ENCODE measurements at regions not wholly inside any gene's neighbourhood (a gene's known extent, or its start where the extent isn't known, plus 50 kb on each side); places are given as distances from the start of the nearest gene placed in this dataset.

DNA sequence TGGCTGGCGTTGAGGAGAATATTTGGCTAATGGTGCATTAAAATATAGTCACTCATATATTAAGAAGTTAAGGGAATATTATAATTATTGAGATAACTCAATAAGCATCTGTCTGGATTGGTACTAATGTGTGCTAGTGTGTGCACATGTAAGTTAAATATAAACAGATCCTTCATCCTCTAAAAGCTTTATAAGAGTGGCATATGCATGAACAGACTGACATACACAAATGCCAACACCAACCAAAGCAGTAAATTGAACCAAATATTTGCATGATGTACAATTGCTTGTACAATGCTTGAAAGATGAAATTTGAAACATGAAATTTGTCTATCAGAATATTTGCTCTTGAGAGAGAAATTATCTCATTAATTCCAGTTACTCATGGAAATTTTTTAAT, 344.9 kb downstream of the ADGRL2 start:
- no peak for TF ChIP-seq NFIC (IDR thresholded peaks at IDR 0.05)

DNA sequence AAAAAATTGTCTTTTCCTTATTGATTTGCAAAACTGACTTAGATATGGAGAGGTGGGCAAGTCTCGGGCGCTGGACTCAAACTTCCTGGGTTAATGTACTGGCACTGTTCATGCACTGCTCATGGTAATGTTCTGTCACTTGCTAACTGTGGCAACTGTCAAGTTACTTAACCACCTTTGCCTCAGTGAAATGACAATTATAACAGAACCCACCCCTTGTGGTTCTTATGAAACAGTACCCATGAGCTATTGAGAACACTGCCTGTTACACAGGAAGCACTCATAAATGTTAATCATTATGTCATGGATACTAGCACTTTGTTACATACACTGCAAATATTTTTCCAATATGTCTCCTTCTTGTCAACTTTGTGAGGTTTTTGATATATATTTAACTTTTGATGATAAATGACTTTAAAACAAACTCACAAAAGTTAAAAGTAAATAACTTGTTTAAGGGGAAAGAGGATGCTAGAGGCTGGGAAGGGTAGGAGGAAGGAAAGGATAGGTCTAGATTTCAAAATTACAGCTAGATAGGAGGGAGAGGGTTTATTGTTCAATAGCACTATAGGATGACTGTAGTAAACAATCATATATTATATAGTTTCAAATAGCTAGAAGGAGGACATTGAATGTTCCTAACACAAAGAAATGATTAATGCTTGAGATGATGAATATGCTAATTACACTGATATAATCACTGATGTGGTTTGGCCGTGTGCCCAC, 342.5 kb downstream of the ADGRL2 start:
- TF ChIP-seq TCF12 (IDR thresholded peaks at IDR 0.05; ENCODE audit: low read depth) (no peak), EP300 (IDR thresholded peaks at IDR 0.05; ENCODE audit: borderline replicate concordance) (no peak), CREB1 (IDR thresholded peaks at IDR 0.05; ENCODE audit: low read depth) (no peak), EGR1 (IDR thresholded peaks at IDR 0.05) (no peak), RAD21 (IDR thresholded peaks at IDR 0.05; ENCODE audit: low read depth) (no peak), TEAD4 (IDR thresholded peaks at IDR 0.05) (no peak), YY1 (IDR thresholded peaks at IDR 0.05; ENCODE audit: low read depth) (no peak), TAF1 (IDR thresholded peaks at IDR 0.05; ENCODE audit: low read depth) (no peak), CEBPB (IDR thresholded peaks at IDR 0.05) (no peak), ZBTB7A (IDR thresholded peaks at IDR 0.05; ENCODE audit: low read depth) (no peak), NFIC (IDR thresholded peaks at IDR 0.05) (no peak), FOXM1 (IDR thresholded peaks at IDR 0.05; ENCODE audit: borderline replicate concordance, low read depth) (no peak)
- TF ChIP-seq, protein P1, sequence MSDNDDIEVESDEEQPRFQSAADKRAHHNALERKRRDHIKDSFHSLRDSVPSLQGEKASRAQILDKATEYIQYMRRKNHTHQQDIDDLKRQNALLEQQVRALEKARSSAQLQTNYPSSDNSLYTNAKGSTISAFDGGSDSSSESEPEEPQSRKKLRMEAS (IDR thresholded peaks at IDR 0.05), result no peak
- TF ChIP-seq, protein P2, sequence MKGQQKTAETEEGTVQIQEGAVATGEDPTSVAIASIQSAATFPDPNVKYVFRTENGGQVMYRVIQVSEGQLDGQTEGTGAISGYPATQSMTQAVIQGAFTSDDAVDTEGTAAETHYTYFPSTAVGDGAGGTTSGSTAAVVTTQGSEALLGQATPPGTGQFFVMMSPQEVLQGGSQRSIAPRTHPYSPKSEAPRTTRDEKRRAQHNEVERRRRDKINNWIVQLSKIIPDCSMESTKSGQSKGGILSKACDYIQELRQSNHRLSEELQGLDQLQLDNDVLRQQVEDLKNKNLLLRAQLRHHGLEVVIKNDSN (IDR thresholded peaks at IDR 0.05), result no peak
- TF ChIP-seq, protein P3, sequence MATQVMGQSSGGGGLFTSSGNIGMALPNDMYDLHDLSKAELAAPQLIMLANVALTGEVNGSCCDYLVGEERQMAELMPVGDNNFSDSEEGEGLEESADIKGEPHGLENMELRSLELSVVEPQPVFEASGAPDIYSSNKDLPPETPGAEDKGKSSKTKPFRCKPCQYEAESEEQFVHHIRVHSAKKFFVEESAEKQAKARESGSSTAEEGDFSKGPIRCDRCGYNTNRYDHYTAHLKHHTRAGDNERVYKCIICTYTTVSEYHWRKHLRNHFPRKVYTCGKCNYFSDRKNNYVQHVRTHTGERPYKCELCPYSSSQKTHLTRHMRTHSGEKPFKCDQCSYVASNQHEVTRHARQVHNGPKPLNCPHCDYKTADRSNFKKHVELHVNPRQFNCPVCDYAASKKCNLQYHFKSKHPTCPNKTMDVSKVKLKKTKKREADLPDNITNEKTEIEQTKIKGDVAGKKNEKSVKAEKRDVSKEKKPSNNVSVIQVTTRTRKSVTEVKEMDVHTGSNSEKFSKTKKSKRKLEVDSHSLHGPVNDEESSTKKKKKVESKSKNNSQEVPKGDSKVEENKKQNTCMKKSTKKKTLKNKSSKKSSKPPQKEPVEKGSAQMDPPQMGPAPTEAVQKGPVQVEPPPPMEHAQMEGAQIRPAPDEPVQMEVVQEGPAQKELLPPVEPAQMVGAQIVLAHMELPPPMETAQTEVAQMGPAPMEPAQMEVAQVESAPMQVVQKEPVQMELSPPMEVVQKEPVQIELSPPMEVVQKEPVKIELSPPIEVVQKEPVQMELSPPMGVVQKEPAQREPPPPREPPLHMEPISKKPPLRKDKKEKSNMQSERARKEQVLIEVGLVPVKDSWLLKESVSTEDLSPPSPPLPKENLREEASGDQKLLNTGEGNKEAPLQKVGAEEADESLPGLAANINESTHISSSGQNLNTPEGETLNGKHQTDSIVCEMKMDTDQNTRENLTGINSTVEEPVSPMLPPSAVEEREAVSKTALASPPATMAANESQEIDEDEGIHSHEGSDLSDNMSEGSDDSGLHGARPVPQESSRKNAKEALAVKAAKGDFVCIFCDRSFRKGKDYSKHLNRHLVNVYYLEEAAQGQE (IDR thresholded peaks at IDR 0.05; ENCODE audit: low read depth), result no peak

DNA sequence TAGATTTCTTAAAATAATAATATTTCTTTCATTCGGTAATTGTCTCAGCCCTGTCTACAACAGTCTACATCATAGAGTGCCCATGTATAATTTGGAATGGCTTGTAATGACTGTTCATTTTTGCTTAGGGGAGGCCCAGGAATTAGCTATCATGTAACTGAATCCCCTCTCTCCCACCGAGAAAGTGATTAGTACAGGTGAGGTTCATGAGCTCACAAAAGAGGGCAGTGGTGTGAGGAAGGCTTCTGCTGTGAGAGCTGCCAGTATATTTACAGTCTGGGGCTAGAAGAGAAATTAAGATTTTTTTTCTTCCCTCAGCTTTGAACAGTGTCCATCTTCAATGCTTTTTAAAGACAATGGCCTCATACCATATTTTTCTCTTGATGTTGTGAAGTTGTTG, 340.7 kb downstream of the ADGRL2 start:
- TF ChIP-seq NFIC (IDR thresholded peaks at IDR 0.05) (no peak), RAD21 (IDR thresholded peaks at IDR 0.05; ENCODE audit: low read depth) (no peak), EP300 (IDR thresholded peaks at IDR 0.05; ENCODE audit: borderline replicate concordance) (no peak), TEAD4 (IDR thresholded peaks at IDR 0.05) (no peak), TAF1 (IDR thresholded peaks at IDR 0.05; ENCODE audit: low read depth) (no peak), TCF12 (IDR thresholded peaks at IDR 0.05; ENCODE audit: low read depth) (no peak), CEBPB (IDR thresholded peaks at IDR 0.05) (no peak), FOXM1 (IDR thresholded peaks at IDR 0.05; ENCODE audit: borderline replicate concordance, low read depth) (no peak), EGR1 (IDR thresholded peaks at IDR 0.05) (no peak), YY1 (IDR thresholded peaks at IDR 0.05; ENCODE audit: low read depth) (no peak), CREB1 (IDR thresholded peaks at IDR 0.05; ENCODE audit: low read depth) (no peak), ZBTB7A (IDR thresholded peaks at IDR 0.05; ENCODE audit: low read depth) (no peak)
- TF ChIP-seq, protein P3 (IDR thresholded peaks at IDR 0.05; ENCODE audit: low read depth), result no peak
- TF ChIP-seq, protein P1 (IDR thresholded peaks at IDR 0.05), result no peak
- TF ChIP-seq, protein P2 (IDR thresholded peaks at IDR 0.05), result no peak

DNA sequence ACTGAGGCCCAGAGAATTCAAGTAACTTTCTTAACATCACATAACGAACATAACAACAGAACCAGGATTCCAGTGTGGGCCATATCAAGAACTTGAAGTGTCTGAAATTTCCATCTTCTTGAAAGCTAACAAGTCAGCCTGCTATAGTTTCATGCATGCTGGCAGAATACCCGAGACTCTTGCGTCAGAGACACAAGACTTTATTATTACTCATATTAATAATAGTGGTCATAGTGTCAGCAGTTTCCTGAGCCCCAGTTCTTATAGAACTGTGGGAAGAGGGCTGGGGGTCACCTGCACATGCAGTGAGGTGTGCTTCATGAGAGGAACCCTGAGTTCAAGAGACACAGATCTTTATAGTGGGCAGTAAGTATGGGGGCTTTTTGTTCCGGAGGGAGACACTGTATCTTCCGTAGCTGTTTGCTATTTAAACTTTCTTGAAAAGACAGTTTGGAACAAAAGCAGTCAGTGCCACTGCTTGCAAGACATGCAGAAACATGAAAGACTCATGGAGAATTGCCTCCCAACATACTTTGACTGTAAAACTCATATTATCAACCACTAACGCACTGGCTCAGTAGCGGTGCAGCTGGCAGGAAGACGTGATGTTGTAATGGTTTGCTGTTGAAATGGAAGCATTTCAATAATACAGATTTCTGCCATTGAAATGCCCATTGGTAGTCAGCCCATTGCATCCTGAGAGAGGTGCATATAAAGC, 339.2 kb downstream of the ADGRL2 start:
- no peak for TF ChIP-seq TCF12 (IDR thresholded peaks at IDR 0.05; ENCODE audit: low read depth)
- TF ChIP-seq EGR1 (IDR thresholded peaks at IDR 0.05), result no peak
- no peak for TF ChIP-seq CREB1 (IDR thresholded peaks at IDR 0.05; ENCODE audit: low read depth)
- TF ChIP-seq RAD21 (IDR thresholded peaks at IDR 0.05; ENCODE audit: low read depth), result no peak

DNA sequence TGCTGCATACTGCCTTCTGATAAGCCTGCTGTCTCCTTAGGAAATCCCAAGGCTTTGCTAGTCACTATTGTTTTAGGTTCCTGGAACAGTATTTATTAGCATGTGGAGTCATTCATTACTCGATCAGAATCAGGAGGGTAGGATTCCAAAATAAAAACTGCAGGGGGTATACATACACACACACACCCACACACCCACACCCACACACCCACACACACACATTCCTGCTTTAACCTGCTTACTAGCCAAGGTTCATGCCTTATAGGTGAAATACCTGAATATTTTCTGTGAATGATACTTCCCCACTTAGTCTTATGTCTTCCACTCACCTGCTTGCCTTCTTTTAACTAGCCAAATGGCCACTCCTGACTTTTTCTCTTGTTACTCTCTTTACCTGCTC, 325.1 kb downstream of the ADGRL2 start:
- TF ChIP-seq EGR1 (IDR thresholded peaks at IDR 0.05) (no peak), ZBTB7A (IDR thresholded peaks at IDR 0.05; ENCODE audit: low read depth) (no peak), CREB1 (IDR thresholded peaks at IDR 0.05; ENCODE audit: low read depth) (no peak), EP300 (IDR thresholded peaks at IDR 0.05; ENCODE audit: borderline replicate concordance) (no peak), TEAD4 (IDR thresholded peaks at IDR 0.05) (no peak), TAF1 (IDR thresholded peaks at IDR 0.05; ENCODE audit: low read depth) (no peak), RAD21 (IDR thresholded peaks at IDR 0.05; ENCODE audit: low read depth) (no peak), CEBPB (IDR thresholded peaks at IDR 0.05) (no peak), YY1 (IDR thresholded peaks at IDR 0.05; ENCODE audit: low read depth) (no peak)
- TF ChIP-seq, protein P1 (IDR thresholded peaks at IDR 0.05), result no peak
- TF ChIP-seq, protein P3 (IDR thresholded peaks at IDR 0.05; ENCODE audit: low read depth), result no peak
- TF ChIP-seq, protein P2 (IDR thresholded peaks at IDR 0.05), result no peak

Data from Ishikawa (cell line).